Astrocyte of the spinal cord (primary cell): ENCODE measurements at regions not wholly inside any gene's neighbourhood (a gene's known extent, or its start where the extent isn't known, plus 50 kb on each side); places are given as distances from the start of the nearest gene placed in this dataset.
A peak's percentile ranks its signal among the peaks of the same experiment; 100 is the strongest.

ENCODE experiments used
- DNase-seq: peaks from one replicate; pipeline ENCODE4 v3.0.0; 2011; ENCODE audit warnings: low read depth, low spot score
- H3K4me3 ChIP-seq: 2 replicates; pipeline ENCODE4 v1.5.1; 2011; ENCODE audit warnings: low read depth, mild to moderate bottlenecking, low read length, moderate library complexity
- CTCF ChIP-seq: IDR thresholded peaks from 2 replicates; pipeline ENCODE4 v1.5.1; 2012; ENCODE audit warnings: low read depth, mild to moderate bottlenecking, low read length, inconsistent platforms
- in situ Hi-C: cut with HindIII; loops from 2 replicates; pipeline ENCODE4 v1.10.0; 2017; ENCODE audit warnings: low sequenced_read_pairs

GRCh38 chr4:124907881-124908280 lies 195.3 kb upstream of the ANKRD50 start:
- H3K4me3 ChIP-seq: no peak overlapping the region
- in situ Hi-C loops: no loop called here
- DNase-seq: peak; percentile 85
- TF ChIP-seq CTCF: no peak

- no peak overlapping the region for H3K4me3 ChIP-seq
- no peak for TF ChIP-seq CTCF
- DNase-seq: no peak
- in situ Hi-C loops: no loop called here
Observed at GRCh38 chr4:124905441-124905840, 192.9 kb upstream of the ANKRD50 start.

GRCh38 chr4:124904723-124905388 lies 192.3 kb upstream of the ANKRD50 start:
- no peak for DNase-seq

GRCh38 chr4:124903995-124904722 lies 191.6 kb upstream of the ANKRD50 start:
- H3K4me3 ChIP-seq: peak overlapping the region; percentile 23
- peak; percentile 84 for DNase-seq
- in situ Hi-C loops: no loop called here
- TF ChIP-seq CTCF: no peak

More at GRCh38 chr4:124904723-124905388, 192.3 kb upstream of the ANKRD50 start:
- H3K4me3 ChIP-seq: no peak overlapping the region
- TF ChIP-seq CTCF: no peak
- in situ Hi-C loops: no loop called here

- no peak for TF ChIP-seq CTCF
- in situ Hi-C loops: no loop called here
- no peak for DNase-seq
- H3K4me3 ChIP-seq: no peak overlapping the region
Observed at GRCh38 chr4:124902001-124902515, 189.5 kb upstream of the ANKRD50 start.

- DNase-seq: no peak
- in situ Hi-C loops: no loop called here
- TF ChIP-seq CTCF: no peak
- no peak overlapping the region for H3K4me3 ChIP-seq
Observed at GRCh38 chr4:124899997-124900396, 187.5 kb upstream of the ANKRD50 start.
